Neutrophil (primary cell): ENCODE measurements at regions not wholly inside any gene's neighbourhood (a gene's known extent, or its start where the extent isn't known, plus 50 kb on each side); places are given as distances from the start of the nearest gene placed in this dataset.

Experiments
- H3K27ac ChIP-seq: fragments of 200-600 bp; sonication (generic); 2 replicates; pipeline ENCODE4 v1.5.1; 2016; ENCODE audit warnings: mild to moderate bottlenecking, moderate library complexity
- H3K27me3 ChIP-seq: fragments of 200-600 bp; sonication (generic); 2 replicates; pipeline ENCODE4 v1.6.0; 2016; ENCODE audit warnings: mild to moderate bottlenecking
- H3K36me3 ChIP-seq: fragments of 200-600 bp; sonication (generic); 2 replicates; pipeline ENCODE4 v1.5.1; 2017
- H3K4me1 ChIP-seq, 2 experiments: fragments of 200-600 bp in 1 of 2; sonication (generic) in 1 of 2; 1 replicate in 1 of 2; 2 replicates in 1 of 2; pipeline versions ENCODE4 v1.5.1 to v1.6.1; 2013 to 2016; ENCODE audit warnings: low read depth in 1 of 2, low read length in 1 of 2, mild to moderate bottlenecking in 1 of 2, moderate library complexity in 1 of 2; ENCODE audit not compliant: control insufficient read depth in 1 of 2, insufficient read depth in 1 of 2
- H3K4me3 ChIP-seq, 2 experiments: fragments of 200-600 bp in 1 of 2; sonication (generic) in 1 of 2; 1 replicate in 1 of 2; 2 replicates in 1 of 2; pipeline ENCODE4 v1.5.1; 2013 to 2016; ENCODE audit warnings: low read depth in 1 of 2, low read length in 1 of 2, mild to moderate bottlenecking in 1 of 2, moderate library complexity in 1 of 2
- H3K9me3 ChIP-seq: fragments of 200-600 bp; sonication (generic); 2 replicates; pipeline ENCODE4 v1.5.1; 2016
- CTCF ChIP-seq: fragments of 200-600 bp; sonication (generic); IDR thresholded peaks from 2 replicates; pipeline ENCODE4 v1.5.1; 2016; ENCODE audit warnings: antibody characterized with exemption

GRCh38 chr18:37986665-37987064 lies 421.1 kb upstream of the CELF4 start:
- TF ChIP-seq CTCF = no peak
- Histone ChIP-seq H3K27ac (no peak overlapping the region), H3K27me3 (no peaks in the 10 kb centered on the region), H3K9me3 (no peaks in the 10 kb centered on the region), H3K4me1 (no peaks in the 10 kb centered on the region), H3K4me3 (no peak overlapping the region), H3K36me3 (no peaks in the 10 kb centered on the region)

- H3K36me3 ChIP-seq = no peaks in the 10 kb centered on the region
- no peaks in the 10 kb centered on the region for H3K9me3 ChIP-seq
- H3K4me1 ChIP-seq = no peaks in the 10 kb centered on the region
- H3K27ac ChIP-seq = no peak overlapping the region
- no peak for TF ChIP-seq CTCF
- no peak overlapping the region for H3K4me3 ChIP-seq
- no peaks in the 10 kb centered on the region for H3K27me3 ChIP-seq
Observed at GRCh38 chr18:37985126-37985525, 419.5 kb upstream of the CELF4 start.

- TF ChIP-seq CTCF = no peak
- no peaks in the 10 kb centered on the region for H3K27me3 ChIP-seq
- no peaks in the 10 kb centered on the region for H3K9me3 ChIP-seq
Observed at GRCh38 chr18:37980556-37980955, 415.0 kb upstream of the CELF4 start.

DNA sequence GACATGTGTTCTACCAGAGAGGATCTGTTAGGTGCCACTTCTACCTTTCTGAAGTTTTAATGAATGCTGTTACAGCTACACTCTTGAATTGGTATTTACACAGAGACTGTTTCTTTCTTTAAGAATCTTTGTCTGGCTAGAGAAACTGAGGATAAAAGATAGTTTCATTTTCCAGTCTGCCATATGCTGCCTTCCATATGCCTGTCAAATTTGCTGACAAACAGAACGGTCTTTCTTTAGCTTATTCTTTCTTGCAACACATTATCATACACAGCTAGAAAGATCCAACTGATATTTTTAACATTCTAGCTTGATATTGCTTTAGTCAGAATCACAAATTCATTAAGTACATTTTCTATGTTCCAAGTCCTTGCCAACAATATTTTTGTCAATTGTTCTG lies 409.8 kb upstream of the CELF4 start:
- Histone ChIP-seq H3K9me3 (no peaks in the 10 kb centered on the region), H3K27me3 (no peaks in the 10 kb centered on the region), H3K4me1 (no peaks in the 10 kb centered on the region), H3K4me3 (no peak overlapping the region), H3K36me3 (no peaks in the 10 kb centered on the region), H3K27ac (no peak overlapping the region)
- no peak for TF ChIP-seq CTCF

More at GRCh38 chr18:37980556-37980955, 415.0 kb upstream of the CELF4 start:
- no peaks in the 10 kb centered on the region for H3K36me3 ChIP-seq
- no peaks in the 10 kb centered on the region for H3K4me1 ChIP-seq
- H3K4me3 ChIP-seq = no peak overlapping the region
- no peak overlapping the region for H3K27ac ChIP-seq

DNA sequence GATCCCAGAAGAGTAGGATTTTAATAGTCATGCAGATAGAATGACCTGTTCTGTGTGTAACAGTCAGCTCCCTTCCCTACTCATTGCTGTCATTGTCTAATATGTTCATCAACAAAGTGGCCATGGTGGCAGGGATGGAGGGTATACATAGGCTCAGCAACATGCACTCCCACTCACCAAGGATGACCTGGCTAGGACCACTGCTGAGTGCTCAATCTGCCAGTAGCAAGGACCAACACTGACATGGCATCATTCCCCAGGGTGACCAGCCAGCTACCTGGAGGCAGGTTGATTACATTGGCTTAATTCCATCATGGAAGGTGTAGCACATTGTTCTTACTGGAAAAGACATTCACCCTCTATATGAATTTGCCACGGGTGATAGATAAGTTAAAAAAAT lies 401.7 kb upstream of the CELF4 start:
- H3K27me3 ChIP-seq = no peaks in the 10 kb centered on the region
- no peaks in the 10 kb centered on the region for H3K4me1 ChIP-seq
- H3K27ac ChIP-seq = no peak overlapping the region
- H3K9me3 ChIP-seq = no peaks in the 10 kb centered on the region
- no peaks in the 10 kb centered on the region for H3K36me3 ChIP-seq
- H3K4me3 ChIP-seq = no peak overlapping the region
- TF ChIP-seq CTCF = no peak

- H3K9me3 ChIP-seq = no peaks in the 10 kb centered on the region
- no peaks in the 10 kb centered on the region for H3K4me1 ChIP-seq
- TF ChIP-seq CTCF = no peak
- H3K36me3 ChIP-seq = no peaks in the 10 kb centered on the region
- H3K4me3 ChIP-seq = no peak overlapping the region
- no peaks in the 10 kb centered on the region for H3K27me3 ChIP-seq
- no peak overlapping the region for H3K27ac ChIP-seq
Observed at GRCh38 chr18:37965572-37965970, 400.0 kb upstream of the CELF4 start.
